H9 (cell line): ENCODE measurements at regions not wholly inside any gene's neighbourhood (a gene's known extent, or its start where the extent isn't known, plus 50 kb on each side); places are given as distances from the start of the nearest gene placed in this dataset.

ENCODE experiments used
- DNase-seq: peaks from one replicate; pipeline ENCODE4 v3.0.0-alpha.2; 2017
- H2AFZ ChIP-seq: one replicate; pipeline ENCODE4 v1.6.1; 2013; ENCODE audit warnings: mild to moderate bottlenecking, low read length, control low read depth, moderate library complexity
- H2AK5ac ChIP-seq: 2 replicates; pipeline ENCODE4 v1.6.1; 2013; ENCODE audit warnings: low read length, control low read depth, mixed read lengths; ENCODE audit not compliant: insufficient read length
- H2BK120ac ChIP-seq: one replicate; pipeline ENCODE4 v1.6.1; 2013; ENCODE audit warnings: low read depth, mild to moderate bottlenecking, low read length, control low read depth, inconsistent platforms; ENCODE audit not compliant: poor library complexity, severe bottlenecking
- H2BK12ac ChIP-seq: 2 replicates; pipeline ENCODE4 v1.6.1; 2013; ENCODE audit warnings: low read length, control low read depth, mixed read lengths, low read depth; ENCODE audit not compliant: insufficient read length
- H2BK15ac ChIP-seq: 2 replicates; pipeline ENCODE4 v1.6.1; 2013; ENCODE audit warnings: low read depth, low read length, control low read depth
- H2BK20ac ChIP-seq: one replicate; pipeline ENCODE4 v1.6.1; 2013; ENCODE audit warnings: low read depth, mild to moderate bottlenecking, low read length, control low read depth, inconsistent platforms; ENCODE audit not compliant: poor library complexity, severe bottlenecking
- H2BK5ac ChIP-seq: 2 replicates; pipeline ENCODE4 v1.6.1; 2013; ENCODE audit warnings: low read length, control low read depth, mixed read lengths; ENCODE audit not compliant: insufficient read length
- H3K14ac ChIP-seq: 2 replicates; pipeline ENCODE4 v1.6.1; 2013; ENCODE audit warnings: low read length, control low read depth; ENCODE audit not compliant: insufficient read depth
- H3K18ac ChIP-seq: 2 replicates; pipeline ENCODE4 v1.6.1; 2013; ENCODE audit warnings: low read depth, mild to moderate bottlenecking, mixed read lengths, low read length, control low read depth; ENCODE audit not compliant: insufficient read length
- H3K23ac ChIP-seq: 2 replicates; pipeline ENCODE4 v1.6.1; 2013; ENCODE audit warnings: low read length, control low read depth, mixed read lengths, low read depth; ENCODE audit not compliant: insufficient read length
- H3K23me2 ChIP-seq: 2 replicates; pipeline ENCODE4 v1.6.1; 2013; ENCODE audit warnings: low read depth, mild to moderate bottlenecking, mixed read lengths, low read length, control low read depth; ENCODE audit not compliant: insufficient read length, poor library complexity, severe bottlenecking
- H3K27ac ChIP-seq: 2 replicates; pipeline ENCODE4 v1.5.1; 2013; ENCODE audit warnings: low read length, control low read depth, mixed read lengths, low read depth; ENCODE audit not compliant: insufficient read length
- H3K27me3 ChIP-seq: 2 replicates; pipeline ENCODE4 v1.6.1; 2013; ENCODE audit warnings: low read length, control low read depth, inconsistent platforms; ENCODE audit not compliant: insufficient read depth
- H3K4ac ChIP-seq: 2 replicates; pipeline ENCODE4 v1.6.1; 2013; ENCODE audit warnings: low read depth, mild to moderate bottlenecking, control low read depth, inconsistent platforms, low read length, moderate library complexity
- H3K4me1 ChIP-seq: 2 replicates; pipeline ENCODE4 v1.6.1; 2013; ENCODE audit warnings: low read length, control low read depth, inconsistent platforms; ENCODE audit not compliant: insufficient read depth
- H3K4me2 ChIP-seq: 2 replicates; pipeline ENCODE4 v1.6.1; 2013; ENCODE audit warnings: low read length, control low read depth, mixed read lengths; ENCODE audit not compliant: insufficient read length, insufficient read depth
- H3K56ac ChIP-seq: 2 replicates; pipeline ENCODE4 v1.6.1; 2013; ENCODE audit warnings: low read depth, mild to moderate bottlenecking, mixed read lengths, low read length, control low read depth; ENCODE audit not compliant: insufficient read length
- H3K79me1 ChIP-seq: 2 replicates; pipeline ENCODE4 v1.6.1; 2013; ENCODE audit warnings: low read depth, mild to moderate bottlenecking, moderate library complexity, low read length, control low read depth, inconsistent platforms; ENCODE audit not compliant: insufficient read depth, poor library complexity, severe bottlenecking
- H3K79me2 ChIP-seq: 2 replicates; pipeline ENCODE4 v1.6.1; 2013; ENCODE audit warnings: low read length, control low read depth, inconsistent platforms; ENCODE audit not compliant: insufficient read depth
- H3K9ac ChIP-seq: 2 replicates; pipeline ENCODE4 v1.6.1; 2013; ENCODE audit warnings: low read length, control low read depth, mixed read lengths; ENCODE audit not compliant: insufficient read length; ENCODE audit errors: extremely low read depth
- H3K9me3 ChIP-seq: one replicate; pipeline ENCODE4 v1.6.1; 2013; ENCODE audit warnings: low read depth, low read length, inconsistent platforms; ENCODE audit not compliant: control insufficient read depth
- H3T11ph ChIP-seq: one replicate; pipeline ENCODE4 v1.6.1; 2013; ENCODE audit warnings: mild to moderate bottlenecking, low read length, control low read depth, inconsistent platforms
- H4K20me1 ChIP-seq: one replicate; pipeline ENCODE4 v1.6.1; 2013; ENCODE audit not compliant: control insufficient read depth, insufficient read length, insufficient read depth
- H4K5ac ChIP-seq: 2 replicates; pipeline ENCODE4 v1.6.1; 2013; ENCODE audit warnings: low read depth, mild to moderate bottlenecking, mixed read lengths, low read length, control low read depth; ENCODE audit not compliant: insufficient read length
- H4K8ac ChIP-seq: replicated peaks from 2 replicates; pipeline ENCODE4 v1.6.1; 2013; ENCODE audit warnings: low read length, control low read depth, mixed read lengths, low read depth; ENCODE audit not compliant: insufficient read length
- H4K91ac ChIP-seq: 2 replicates; pipeline ENCODE4 v1.6.1; 2013; ENCODE audit warnings: low read depth, mild to moderate bottlenecking, moderate library complexity, mixed read lengths, low read length, control low read depth; ENCODE audit not compliant: insufficient read length
- H3K27ac Mint-ChIP-seq, 3 experiments: 2 replicates in 2 of 3; 3 replicates in 1 of 3; pipeline ENCODE4 v1.8.0; 2020 to 2021; ENCODE audit warnings: mixed read lengths in 3 of 3, mild to moderate bottlenecking in 1 of 3, moderate library complexity in 1 of 3
- H3K27me3 Mint-ChIP-seq: 2 replicates; pipeline ENCODE4 v1.8.0; 2021; ENCODE audit warnings: low read depth, mild to moderate bottlenecking, moderate library complexity, mixed read lengths
- H3K36me3 Mint-ChIP-seq, 3 experiments: 2 replicates in 2 of 3; 3 replicates in 1 of 3; pipeline ENCODE4 v1.8.0; 2020 to 2021; ENCODE audit warnings: low read depth in 3 of 3, mixed read lengths in 3 of 3; ENCODE audit not compliant: insufficient read depth in 1 of 3
- H3K4me1 Mint-ChIP-seq, 2 experiments: 2 replicates each; pipeline ENCODE4 v1.8.0; 2020; ENCODE audit warnings: mixed read lengths in 2 of 2
- H3K4me3 Mint-ChIP-seq, 2 experiments: 2 replicates in 1 of 2; 3 replicates in 1 of 2; pipeline ENCODE4 v1.8.0; 2020 to 2021; ENCODE audit warnings: mild to moderate bottlenecking in 2 of 2, mixed read lengths in 2 of 2, moderate library complexity in 1 of 2
- H3K9me3 Mint-ChIP-seq, 2 experiments: 2 replicates in 1 of 2; 3 replicates in 1 of 2; pipeline ENCODE4 v1.8.0; 2020; ENCODE audit warnings: mild to moderate bottlenecking in 2 of 2, mixed read lengths in 2 of 2, moderate library complexity in 1 of 2
- TF ChIP-seq, protein P1 (sequence below): fragments of 200-600 bp; sonication (generic); conservative IDR thresholded peaks from 3 replicates; pipeline ENCODE4 v1.8.0; 2021; ENCODE audit warnings: antibody characterized with exemption, mild to moderate bottlenecking

DNA sequence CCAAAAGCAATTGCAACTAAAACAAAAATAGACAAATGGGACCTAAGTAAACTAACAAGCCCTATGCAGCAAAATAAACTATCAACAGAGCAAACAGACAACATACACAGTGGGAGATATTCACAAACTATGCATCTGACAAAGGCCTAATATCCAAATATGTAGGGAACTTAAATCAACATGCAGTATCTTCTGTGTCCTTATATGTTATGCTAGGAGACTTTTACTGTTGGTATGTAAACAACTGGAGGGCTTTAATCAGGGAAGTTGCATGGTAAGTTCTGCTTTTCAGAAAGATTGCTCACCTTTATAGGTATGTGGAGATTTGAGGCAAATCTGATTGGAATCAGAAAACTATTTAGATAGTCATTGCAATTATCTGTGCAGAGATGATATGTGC is 461.2 kb upstream of the RIOK2 start:
- Histone ChIP-seq H3K27ac (no peak overlapping the region), H2BK15ac (no peak overlapping the region), H3K14ac (no peak overlapping the region), H3K18ac (no peak overlapping the region), H3K56ac (no peak overlapping the region), H3T11ph (no peak overlapping the region), H2AK5ac (no peak overlapping the region), H3K4ac (no peak overlapping the region), H3K79me2 (no peaks in the 10 kb centered on the region), H2BK120ac (no peak overlapping the region), H3K79me1 (no peaks in the 10 kb centered on the region), H4K8ac (no peak overlapping the region), H2BK5ac (no peak overlapping the region), H4K5ac (no peak overlapping the region), H2BK12ac (no peak overlapping the region), H3K27me3 (no peaks in the 10 kb centered on the region), H2AFZ (no peak overlapping the region), H3K9ac (no peak overlapping the region), H3K4me2 (no peak overlapping the region), H3K4me1 (no peaks in the 10 kb centered on the region), H3K9me3 (no peaks in the 10 kb centered on the region), H4K91ac (no peak overlapping the region), H3K23ac (no peak overlapping the region), H4K20me1 (no peaks in the 10 kb centered on the region), H2BK20ac (no peak overlapping the region), H3K23me2 (no peaks in the 10 kb centered on the region)
- peaks cover 0 to 5% (median 3%) of the 10 kb centered on the region in 3 experiments; a peak in 3 of 7 replicates for H3K36me3 Mint-ChIP-seq
- H3K4me3 Mint-ChIP-seq, result no peak overlapping the region
- H3K4me1 Mint-ChIP-seq, result no peaks in the 10 kb centered on the region
- no peaks in the 10 kb centered on the region for H3K27me3 Mint-ChIP-seq
- H3K9me3 Mint-ChIP-seq, result peaks cover 3 to 4% of the 10 kb centered on the region in 2 experiments; a peak in 4 of 5 replicates
- DNase-seq, result no peak
- TF ChIP-seq, protein P1, sequence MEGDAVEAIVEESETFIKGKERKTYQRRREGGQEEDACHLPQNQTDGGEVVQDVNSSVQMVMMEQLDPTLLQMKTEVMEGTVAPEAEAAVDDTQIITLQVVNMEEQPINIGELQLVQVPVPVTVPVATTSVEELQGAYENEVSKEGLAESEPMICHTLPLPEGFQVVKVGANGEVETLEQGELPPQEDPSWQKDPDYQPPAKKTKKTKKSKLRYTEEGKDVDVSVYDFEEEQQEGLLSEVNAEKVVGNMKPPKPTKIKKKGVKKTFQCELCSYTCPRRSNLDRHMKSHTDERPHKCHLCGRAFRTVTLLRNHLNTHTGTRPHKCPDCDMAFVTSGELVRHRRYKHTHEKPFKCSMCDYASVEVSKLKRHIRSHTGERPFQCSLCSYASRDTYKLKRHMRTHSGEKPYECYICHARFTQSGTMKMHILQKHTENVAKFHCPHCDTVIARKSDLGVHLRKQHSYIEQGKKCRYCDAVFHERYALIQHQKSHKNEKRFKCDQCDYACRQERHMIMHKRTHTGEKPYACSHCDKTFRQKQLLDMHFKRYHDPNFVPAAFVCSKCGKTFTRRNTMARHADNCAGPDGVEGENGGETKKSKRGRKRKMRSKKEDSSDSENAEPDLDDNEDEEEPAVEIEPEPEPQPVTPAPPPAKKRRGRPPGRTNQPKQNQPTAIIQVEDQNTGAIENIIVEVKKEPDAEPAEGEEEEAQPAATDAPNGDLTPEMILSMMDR, result no peak
- H3K27ac Mint-ChIP-seq, result no peak overlapping the region
